Duodenal mucosa (tissue), 2 donors: ENCODE measurements at regions not wholly inside any gene's neighbourhood (a gene's known extent, or its start where the extent isn't known, plus 50 kb on each side); places are given as distances from the start of the nearest gene placed in this dataset.
"Not testable (repeated sequence)": the region's sequence is repeated elsewhere in the genome, so short reads cannot be mapped to it uniquely, and the experiment has no call there.

Experiments
- H3K27ac ChIP-seq: one replicate; pipeline ENCODE4 v1.7.0; 2013; ENCODE audit warnings: low read depth, low read length
- H3K27me3 ChIP-seq, 2 donors: one replicate each; pipeline ENCODE4 v1.7.0; 2013; ENCODE audit warnings: low read length in 2 of 2, control low read depth in 1 of 2; ENCODE audit not compliant: insufficient read depth in 2 of 2, control insufficient read depth in 1 of 2
- H3K36me3 ChIP-seq, 2 donors: one replicate each; pipeline ENCODE4 v1.7.0; 2013; ENCODE audit warnings: low read length in 2 of 2, control low read depth in 1 of 2; ENCODE audit not compliant: insufficient read depth in 2 of 2, control insufficient read depth in 1 of 2
- H3K4me1 ChIP-seq, 2 donors: one replicate each; pipeline ENCODE4 v1.7.0; 2013; ENCODE audit warnings: low read length in 2 of 2, control low read depth in 1 of 2; ENCODE audit not compliant: insufficient read depth in 2 of 2, control insufficient read depth in 1 of 2
- H3K4me3 ChIP-seq, 2 donors: one replicate each; pipeline ENCODE4 v1.7.0; 2013; ENCODE audit warnings: low read length in 2 of 2, low read depth in 1 of 2
- H3K9ac ChIP-seq, 2 donors: one replicate each; pipeline ENCODE4 v1.7.0; 2013; ENCODE audit warnings: low read length in 2 of 2, low read depth in 1 of 2
- H3K9me3 ChIP-seq, 2 donors: one replicate each; pipeline ENCODE4 v1.7.0; 2013; ENCODE audit warnings: low read length in 2 of 2, control low read depth in 1 of 2; ENCODE audit not compliant: control insufficient read depth in 1 of 2

DNA sequence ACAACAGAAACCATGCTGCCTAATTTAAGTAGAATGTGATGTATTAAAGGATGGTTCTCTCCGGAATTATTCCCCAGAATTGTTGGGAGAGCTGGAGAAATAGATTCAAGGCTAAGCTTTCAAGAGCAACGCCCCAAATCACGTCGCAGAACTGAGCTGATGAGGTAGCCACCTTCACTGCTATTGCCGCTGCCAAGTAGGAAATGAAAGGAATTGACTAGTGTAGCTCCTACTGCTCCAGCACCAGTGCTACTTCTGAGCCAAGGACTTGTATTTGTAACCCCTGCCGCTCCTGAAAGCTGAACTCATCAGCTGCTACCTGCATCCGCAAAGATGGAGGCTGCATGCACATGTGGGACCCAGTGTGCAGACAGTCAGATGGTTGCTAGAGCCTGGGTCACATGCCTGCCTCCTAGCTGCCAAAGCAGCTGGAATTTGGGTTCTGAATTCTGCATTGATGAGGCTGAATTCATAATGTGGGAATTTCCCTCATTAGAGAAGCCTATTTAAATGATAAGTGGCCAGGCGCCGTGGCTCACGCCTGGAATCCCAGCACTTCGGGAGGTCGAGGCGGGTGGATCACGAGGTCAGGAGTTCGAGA is 173.9 kb downstream of the PDGFRA start:
- Histone ChIP-seq H3K4me3 (no peak overlapping the region), H3K4me1 (no peaks in the 10 kb centered on the region), H3K27me3 (no peaks in the 10 kb centered on the region), H3K36me3 (no peaks in the 10 kb centered on the region), H3K9ac (no peak overlapping the region), H3K9me3 (no peaks in the 10 kb centered on the region), H3K27ac (no peak overlapping the region)

DNA sequence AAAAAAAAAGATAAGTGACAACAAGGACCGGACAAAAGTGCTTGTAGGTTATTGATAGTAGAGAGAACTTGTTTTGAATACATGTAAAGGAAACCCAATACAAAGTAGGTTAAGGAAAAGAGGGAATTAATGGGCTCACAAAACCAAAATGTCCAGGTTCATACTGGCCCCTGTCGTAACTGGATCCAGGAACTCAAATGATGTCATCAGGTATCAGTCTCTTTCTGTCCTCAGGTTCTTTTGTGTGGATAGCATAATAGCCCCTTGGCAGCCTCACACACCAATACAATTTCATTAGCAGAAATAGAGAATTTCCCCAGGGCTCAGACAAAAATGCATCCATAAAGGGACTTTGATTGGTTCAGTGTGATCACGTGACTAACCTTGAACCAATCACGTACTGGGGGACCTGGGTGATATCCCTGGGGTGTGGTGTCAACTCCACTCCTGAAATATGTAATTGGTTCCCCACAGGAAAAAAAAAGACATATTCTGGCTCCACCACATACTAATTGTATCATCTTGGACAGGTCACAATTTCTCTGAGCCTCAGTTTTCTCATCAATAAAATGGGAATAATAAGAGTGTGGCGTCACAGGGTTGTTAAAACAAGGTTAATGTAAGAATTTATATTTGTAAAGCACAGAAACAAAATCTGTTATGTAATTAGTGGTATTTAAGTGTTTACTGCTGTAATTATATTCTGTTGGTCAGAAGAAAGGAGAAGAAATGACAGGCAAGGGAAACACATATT is 174.8 kb downstream of the PDGFRA start:
- no peaks in the 10 kb centered on the region for H3K9me3 ChIP-seq
- no peak overlapping the region for H3K4me3 ChIP-seq
- H3K36me3 ChIP-seq = no peaks in the 10 kb centered on the region
- H3K4me1 ChIP-seq = no peaks in the 10 kb centered on the region
- H3K9ac ChIP-seq = no peak overlapping the region
- no peaks in the 10 kb centered on the region for H3K27me3 ChIP-seq
- no peak overlapping the region for H3K27ac ChIP-seq

DNA sequence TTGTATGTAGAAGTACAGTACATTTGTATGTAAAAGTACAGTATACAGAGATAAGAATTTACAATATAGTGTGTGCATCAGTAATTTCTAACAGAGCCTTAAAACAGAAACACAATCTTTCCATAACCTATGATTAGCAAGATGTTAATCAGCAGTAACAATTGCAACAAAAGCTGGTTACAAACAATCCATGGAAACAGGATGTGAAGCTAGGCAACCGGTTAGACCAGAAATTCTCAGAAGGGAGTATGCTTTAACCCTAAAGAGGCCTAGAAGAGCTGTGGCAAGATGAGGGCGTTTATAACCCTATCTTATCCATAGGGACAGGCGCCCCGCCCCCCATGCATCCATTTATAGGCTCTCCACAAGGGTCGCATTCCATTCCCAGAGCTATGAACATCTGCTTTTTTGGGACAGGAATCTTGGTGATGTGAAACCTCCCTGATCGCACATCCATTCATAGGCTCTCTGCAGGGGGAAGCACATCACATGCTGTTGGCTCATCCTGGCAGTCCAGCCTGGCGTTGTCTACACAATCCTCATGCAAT is 180.3 kb downstream of the PDGFRA start:
- H3K27ac ChIP-seq, H3K4me3 ChIP-seq, H3K27me3 ChIP-seq, H3K9me3 ChIP-seq, H3K36me3 ChIP-seq, H3K9ac ChIP-seq, H3K4me1 ChIP-seq: not testable (repeated sequence)

DNA sequence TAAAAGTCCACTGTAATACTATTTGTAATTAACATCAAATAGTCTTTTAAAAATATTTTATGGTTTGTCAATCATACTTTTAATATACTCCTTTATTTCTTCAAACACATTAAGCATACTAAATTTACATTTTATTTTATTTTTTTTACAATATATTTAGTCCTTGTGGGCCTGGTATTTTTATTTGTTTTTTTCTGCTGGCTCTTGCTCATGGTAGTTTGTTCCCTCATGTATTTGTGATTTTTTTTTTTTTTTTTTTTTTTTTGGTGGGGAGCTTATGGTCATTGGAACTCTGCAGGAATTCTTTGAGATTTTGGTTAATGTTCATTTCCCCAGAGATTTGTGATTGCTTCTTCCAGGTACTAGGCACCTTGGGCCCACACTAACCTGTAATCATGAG is 185.5 kb downstream of the PDGFRA start:
- H3K27ac ChIP-seq = no peak overlapping the region
- H3K4me3 ChIP-seq = no peak overlapping the region
- H3K27me3 ChIP-seq = no peaks in the 10 kb centered on the region
- peaks cover 0 to 3% of the 10 kb centered on the region in 2 donors for H3K9me3 ChIP-seq
- H3K36me3 ChIP-seq = no peaks in the 10 kb centered on the region
- H3K9ac ChIP-seq = no peak overlapping the region
- no peaks in the 10 kb centered on the region for H3K4me1 ChIP-seq

DNA sequence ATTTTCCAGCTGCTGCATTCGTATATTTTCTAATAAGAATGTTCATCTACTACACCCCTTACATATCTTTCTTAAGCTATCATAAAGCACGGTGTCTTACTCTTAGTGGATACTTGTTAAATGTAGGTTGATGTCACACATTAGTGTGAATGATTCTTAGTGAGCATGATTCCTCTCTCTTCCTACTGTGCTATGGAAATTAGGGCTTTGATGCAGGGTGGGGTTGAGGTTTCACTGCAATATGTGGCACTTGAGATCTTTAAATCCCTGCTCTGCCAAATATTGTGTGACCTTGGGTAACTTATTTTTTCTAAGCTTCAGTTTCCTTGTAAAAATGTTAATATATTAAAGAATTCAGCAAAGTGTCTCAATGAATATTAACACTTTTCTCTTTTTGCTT is 188.4 kb downstream of the PDGFRA start:
- no peak overlapping the region for H3K27ac ChIP-seq
- no peaks in the 10 kb centered on the region for H3K36me3 ChIP-seq
- no peaks in the 10 kb centered on the region for H3K4me1 ChIP-seq
- no peak overlapping the region for H3K4me3 ChIP-seq
- H3K9me3 ChIP-seq = peaks cover 0 to 3% of the 10 kb centered on the region in 2 donors
- no peaks in the 10 kb centered on the region for H3K27me3 ChIP-seq
- no peak overlapping the region for H3K9ac ChIP-seq

DNA sequence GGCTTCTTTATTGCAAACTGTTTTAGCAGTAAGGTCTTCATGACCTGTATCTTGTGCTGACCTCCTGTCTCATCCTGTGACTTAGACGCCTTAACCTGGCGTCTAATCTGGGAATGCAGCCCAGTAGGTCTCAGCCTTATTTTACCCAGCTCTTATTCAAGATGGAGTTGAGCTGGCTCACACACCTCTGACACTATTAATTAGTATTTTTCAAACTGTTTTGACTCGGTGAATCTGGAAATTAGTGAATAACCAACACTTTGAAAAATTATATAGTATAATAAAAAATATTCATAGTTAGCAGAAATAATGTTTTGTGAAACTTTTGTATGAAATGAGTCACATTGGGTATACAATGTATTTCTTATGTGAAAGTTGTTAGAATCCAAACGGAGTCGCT is 189.4 kb downstream of the PDGFRA start:
- Histone ChIP-seq H3K27me3 (peaks cover 0 to under 1% of the 10 kb centered on the region in 2 donors), H3K9ac (no peak overlapping the region), H3K36me3 (no peaks in the 10 kb centered on the region), H3K9me3 (peaks cover 0 to 3% of the 10 kb centered on the region in 2 donors), H3K4me1 (no peaks in the 10 kb centered on the region), H3K27ac (no peak overlapping the region), H3K4me3 (no peak overlapping the region)

DNA sequence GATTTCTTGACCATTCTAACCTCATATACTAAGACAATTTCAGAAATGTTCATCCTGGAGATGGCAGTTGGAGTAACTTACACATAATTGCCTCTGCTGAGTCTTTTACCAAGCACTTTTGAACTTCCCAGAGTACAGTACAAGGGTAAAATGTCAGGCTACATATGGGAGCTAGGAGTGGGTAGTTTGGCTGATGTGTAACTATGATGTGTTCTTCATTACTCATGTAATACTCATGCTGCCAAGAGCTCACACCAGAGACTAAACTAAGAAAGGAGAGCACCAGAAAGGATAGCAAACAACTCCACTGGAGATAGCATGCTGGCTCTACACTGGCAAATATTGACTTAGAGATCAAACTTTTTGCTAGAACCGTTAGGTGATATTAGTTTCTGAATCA is 194.0 kb downstream of the PDGFRA start:
- no peak overlapping the region for H3K4me3 ChIP-seq
- no peaks in the 10 kb centered on the region for H3K4me1 ChIP-seq
- H3K9ac ChIP-seq = no peak overlapping the region
- no peaks in the 10 kb centered on the region for H3K9me3 ChIP-seq
- H3K27ac ChIP-seq = no peak overlapping the region
- H3K36me3 ChIP-seq = no peaks in the 10 kb centered on the region
- H3K27me3 ChIP-seq = peaks cover 0 to 3% of the 10 kb centered on the region in 2 donors

DNA sequence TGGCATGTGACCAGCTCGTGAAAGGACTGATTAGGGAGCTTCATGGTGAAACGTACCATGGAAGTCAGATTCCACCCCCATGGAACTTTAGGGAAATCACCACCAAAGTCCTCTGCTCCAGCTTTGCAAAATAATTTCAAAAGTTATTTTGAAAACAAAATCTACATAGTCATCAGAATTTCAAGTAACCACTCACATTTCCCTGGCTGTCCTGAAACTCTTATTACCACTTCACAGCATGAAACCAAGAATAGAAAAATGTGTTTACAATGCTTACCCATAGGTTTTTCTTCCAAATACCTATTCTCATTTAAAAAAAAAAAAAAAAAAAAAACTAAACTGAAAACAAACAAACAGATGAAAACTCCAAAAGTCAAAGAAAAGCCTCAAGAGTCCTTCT is 198.7 kb downstream of the PDGFRA start:
- Histone ChIP-seq H3K36me3 (no peaks in the 10 kb centered on the region), H3K27ac (no peak overlapping the region), H3K4me1 (no peaks in the 10 kb centered on the region), H3K9me3 (no peaks in the 10 kb centered on the region), H3K9ac (no peak overlapping the region), H3K27me3 (peaks cover 0 to 3% of the 10 kb centered on the region in 2 donors), H3K4me3 (no peak overlapping the region)

DNA sequence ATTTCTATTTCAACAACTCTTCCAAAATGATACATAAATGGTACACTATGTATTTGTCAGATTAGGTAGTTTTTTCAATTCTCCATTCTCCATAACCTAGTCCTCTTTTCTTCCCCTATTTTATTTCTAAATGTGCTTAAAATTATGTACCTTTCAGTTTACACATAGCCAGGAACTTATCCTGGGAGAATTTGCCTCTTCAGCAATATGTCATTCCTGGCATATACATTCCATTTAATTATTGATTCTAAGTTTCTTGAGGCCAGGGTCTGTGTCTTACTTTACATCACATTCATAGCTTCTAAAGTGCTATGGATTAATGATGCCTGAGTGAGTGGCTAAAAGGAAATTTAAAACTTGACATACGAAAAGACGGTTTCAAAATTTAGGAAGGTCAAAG is 199.8 kb downstream of the PDGFRA start:
- Histone ChIP-seq H3K9ac (no peak overlapping the region), H3K4me1 (no peaks in the 10 kb centered on the region), H3K9me3 (no peaks in the 10 kb centered on the region), H3K27ac (no peak overlapping the region), H3K27me3 (no peaks in the 10 kb centered on the region), H3K36me3 (no peaks in the 10 kb centered on the region), H3K4me3 (no peak overlapping the region)

DNA sequence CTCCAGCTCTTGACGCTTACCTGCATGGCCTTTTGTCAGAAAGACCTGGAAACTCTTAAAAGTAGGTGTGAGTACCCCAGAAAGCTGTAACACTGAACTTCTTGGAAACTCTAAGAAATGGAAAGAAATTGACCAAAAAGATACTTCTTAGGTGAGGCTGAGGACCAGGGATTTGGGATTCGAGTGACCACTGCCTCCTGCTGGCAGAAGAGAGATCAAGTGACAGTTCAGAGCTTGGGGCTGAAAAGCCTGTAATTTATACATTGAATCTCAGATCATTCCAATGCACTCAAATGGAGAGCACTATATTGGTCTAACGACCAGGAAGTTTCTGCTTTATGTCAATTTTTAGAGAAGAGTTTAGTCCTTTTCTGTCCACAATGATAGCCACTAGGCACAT is 204.6 kb downstream of the PDGFRA start:
- H3K27ac ChIP-seq = no peak overlapping the region
- H3K4me1 ChIP-seq = no peaks in the 10 kb centered on the region
- no peak overlapping the region for H3K4me3 ChIP-seq
- no peaks in the 10 kb centered on the region for H3K9me3 ChIP-seq
- H3K9ac ChIP-seq = no peak overlapping the region
- H3K36me3 ChIP-seq = no peaks in the 10 kb centered on the region
- no peaks in the 10 kb centered on the region for H3K27me3 ChIP-seq
